NCI-H2081 (cell line): ENCODE measurements at regions not wholly inside any gene's neighbourhood (a gene's known extent, or its start where the extent isn't known, plus 50 kb on each side); places are given as distances from the start of the nearest gene placed in this dataset.

Source experiments
- DNase-seq, 2 experiments: peaks; one replicate each; lab custom pipeline; 2025; lab: John Stamatoyannopoulos, UW

DNA sequence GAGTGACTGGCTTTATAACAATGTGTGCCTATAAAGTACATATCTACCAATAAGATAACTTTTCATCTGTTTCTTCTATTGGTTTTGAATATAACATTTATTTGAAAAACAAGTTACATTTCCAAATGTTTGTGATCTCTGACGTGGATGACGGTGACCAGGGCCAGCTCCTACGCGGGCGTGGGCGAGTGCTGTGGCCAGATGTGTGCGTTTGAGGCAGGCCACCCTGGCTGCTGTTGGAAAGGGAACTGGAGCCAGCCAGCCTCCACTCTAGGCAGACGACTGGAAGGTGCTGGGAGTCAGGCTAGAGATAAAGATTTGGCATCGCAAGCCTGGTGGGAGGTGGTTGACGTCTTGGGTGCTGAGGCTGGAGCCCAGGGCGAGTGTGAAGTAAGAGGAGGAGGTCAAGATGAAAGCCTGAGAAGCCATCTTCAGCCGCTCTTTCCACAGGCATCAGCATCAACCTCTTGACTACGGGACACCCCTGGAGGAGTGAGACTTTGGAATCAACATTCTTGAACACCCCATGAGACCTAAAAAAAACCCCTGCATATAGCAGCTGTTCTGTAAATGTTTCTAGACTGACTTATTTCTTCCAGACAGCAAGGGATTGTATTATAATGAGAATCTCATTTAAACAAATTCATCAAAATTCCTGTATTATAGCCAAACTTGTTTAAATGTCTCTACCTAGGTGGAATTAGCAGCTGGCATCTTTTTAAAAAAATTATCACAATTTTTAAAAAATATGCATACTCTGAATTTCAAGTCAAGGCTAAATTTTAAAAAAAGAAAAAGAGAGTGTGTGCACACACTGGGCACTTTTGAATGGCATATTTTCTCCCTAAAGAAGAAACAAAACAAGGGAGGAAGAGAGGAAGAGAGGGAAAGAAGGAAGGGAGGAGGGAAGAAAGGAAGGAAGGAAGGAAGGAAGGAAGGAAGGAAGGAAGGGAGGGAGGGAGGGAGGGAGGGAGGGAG lies 112.5 kb upstream of the SLC44A3 start:
- no peak for DNase-seq

DNA sequence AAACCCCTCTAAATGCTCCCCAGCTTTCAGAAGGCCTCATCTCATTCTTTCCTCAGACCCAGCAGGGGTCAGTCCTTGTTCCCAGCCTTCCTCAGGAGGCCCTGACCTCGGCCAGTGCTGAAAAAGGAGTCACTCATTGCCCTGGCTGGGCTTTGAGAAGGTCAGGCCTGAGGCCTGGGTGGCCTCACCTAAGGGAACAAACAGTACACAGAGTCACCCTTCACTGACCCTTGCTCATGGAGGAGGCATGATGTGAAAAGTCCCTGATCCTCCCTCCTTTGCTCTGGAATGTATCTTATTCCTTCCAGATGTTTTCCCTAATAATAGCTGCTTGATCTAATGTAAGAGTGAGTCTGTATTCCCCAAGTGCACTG lies 117.7 kb upstream of the SLC44A3 start:
- DNase-seq = no peak

DNA sequence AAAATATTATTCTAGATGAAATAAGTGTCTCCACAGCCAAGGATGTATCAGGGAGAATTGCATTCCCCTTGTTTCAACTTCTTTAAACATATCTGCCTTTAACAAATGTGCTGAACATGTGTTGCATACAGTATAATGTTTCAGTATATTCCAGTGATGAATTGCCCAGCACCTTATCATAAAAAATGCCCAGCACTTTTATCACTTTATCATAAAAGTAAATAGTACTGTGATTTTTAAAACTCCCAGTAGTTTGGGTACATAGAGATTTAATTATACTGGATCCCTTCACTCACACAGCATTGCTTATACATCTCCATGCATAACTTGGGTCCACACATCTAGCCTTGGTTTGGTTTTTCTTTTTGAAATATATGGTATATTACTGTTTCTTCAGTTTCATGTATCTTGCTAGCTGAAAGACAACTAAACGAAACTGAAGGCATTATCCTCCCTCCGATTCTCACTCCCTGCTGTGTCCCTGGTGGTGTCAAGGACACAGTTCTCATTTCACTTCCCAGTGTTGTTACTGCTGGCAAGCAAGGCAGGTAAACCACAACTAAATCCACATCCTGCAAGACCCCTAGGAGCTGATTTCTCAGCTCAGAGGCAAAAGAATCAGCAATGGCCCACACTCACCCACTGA lies 118.2 kb upstream of the SLC44A3 start:
- no peak for DNase-seq

DNA sequence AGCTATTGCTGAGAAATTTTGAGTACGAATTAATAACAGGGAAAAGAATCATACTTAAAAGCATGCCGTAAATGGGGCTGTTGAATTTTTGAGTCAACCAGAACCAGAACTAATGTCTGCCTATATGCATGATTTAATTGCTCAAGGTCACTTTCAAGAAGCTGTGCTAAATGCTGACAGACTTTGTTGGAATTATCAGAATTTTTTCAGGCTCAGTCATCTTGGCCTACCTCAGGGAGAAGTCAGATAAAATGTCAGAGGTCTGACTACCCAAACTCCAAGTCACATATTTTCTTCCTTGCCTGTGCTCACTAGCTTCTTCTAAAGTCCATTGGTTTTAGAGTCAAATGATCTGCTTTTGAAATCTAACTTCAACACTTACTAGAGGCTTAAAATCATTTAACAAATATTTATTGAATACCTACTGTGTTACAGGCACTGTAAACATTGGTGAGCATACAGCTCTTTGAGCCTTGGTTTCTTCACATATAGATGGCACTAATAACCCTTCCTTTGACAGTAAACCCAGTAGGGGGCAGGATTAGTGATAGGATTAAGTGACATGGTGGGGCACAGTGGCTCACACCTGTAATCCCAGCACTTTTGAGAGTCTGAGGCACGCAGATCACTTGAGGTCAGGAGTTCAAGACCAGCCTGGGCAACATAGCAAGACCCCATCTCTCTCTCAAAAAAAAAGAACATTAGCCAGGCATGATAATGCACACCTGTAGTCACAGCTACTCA lies 121.2 kb upstream of the SLC44A3 start:
- DNase-seq = no peak

DNA sequence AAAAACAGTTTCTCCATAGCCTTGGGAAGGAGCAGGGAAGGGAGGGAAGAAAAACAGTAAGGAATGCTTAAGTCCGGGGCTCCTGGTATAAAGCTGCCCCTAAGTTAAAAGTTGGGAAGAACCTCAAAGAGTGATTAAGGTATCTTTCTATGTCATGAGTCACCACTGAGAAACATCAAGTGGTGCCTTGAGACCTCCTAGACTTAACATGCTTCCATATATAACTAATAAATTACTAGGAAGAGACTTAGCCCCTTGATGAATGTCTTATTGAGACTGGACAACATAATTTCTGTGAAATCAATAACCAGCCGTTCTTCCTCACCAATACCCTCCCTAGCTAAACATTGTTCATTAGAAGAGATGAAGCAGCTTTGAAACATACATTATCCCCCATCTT lies 121.8 kb upstream of the SLC44A3 start:
- DNase-seq = no peak

DNA sequence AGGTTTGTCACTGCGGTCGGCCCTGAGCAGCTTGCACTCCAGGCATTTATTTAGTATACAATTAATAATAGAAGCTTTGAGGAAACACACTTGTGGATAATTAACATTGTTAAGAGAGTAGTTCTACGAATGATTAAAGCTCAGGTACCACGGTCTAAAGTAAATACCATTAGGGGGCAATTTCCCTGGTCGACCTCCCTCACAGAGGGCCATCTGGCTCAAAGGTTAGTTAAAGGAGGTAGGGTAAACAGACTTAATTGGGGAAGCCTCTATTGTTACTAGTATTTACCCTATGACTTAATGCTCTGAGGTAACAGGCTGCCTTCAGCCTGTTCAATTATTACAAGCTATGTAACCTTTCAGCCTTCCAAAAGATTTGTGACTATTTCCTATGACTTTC lies 122.3 kb upstream of the SLC44A3 start:
- DNase-seq = peak; percentile 41 to 85

DNA sequence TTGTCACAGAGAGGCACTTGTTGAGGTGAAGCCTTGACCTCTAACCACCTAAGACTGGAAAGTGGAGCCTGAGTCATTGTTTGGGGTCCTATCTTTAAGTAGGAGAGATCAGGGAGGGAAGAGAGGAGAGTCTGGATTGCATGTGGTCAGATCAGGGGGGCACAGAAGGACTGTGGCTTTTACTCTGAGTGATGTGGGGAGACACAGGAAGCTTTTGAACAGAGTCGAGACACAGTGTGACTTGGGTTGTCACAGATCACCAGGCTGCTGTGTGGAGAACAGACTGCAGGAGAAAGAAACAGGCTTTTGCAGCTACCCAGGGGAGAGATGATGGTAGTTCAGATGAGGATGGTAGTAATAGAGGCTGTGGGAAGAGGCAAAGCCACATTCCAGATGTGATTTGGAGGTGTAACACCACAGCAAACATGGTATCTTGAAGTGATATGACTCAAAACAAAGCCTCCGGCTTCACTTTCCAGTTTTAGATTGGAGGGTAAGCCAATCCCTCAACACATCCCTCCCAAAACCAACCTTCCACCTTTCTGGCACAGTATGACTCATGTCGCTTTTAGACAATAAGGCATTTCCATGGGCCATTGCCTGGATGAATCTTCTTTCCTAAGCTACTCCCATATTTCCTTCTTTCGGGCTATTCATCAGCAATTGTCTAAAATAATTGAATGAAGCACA lies 125.8 kb upstream of the SLC44A3 start:
- DNase-seq = no peak

DNA sequence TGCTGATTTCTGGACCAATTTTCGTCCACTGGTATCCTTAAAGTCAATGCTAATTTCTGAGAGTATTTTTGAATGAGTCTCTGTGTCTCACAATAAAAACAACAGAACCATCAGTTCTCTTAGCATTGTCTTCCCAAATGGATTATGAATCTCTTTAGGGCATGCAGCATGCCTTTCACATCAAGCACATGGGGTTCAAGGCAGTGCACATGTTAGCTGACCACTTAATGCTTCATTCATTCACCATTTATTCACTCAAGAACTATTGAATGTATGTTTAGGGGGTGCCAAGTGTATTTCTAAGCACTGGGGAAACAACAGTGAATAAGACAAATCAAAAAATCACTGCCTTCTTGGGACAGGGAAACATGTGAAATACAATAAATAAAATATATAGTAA lies 126.7 kb upstream of the SLC44A3 start:
- no peak for DNase-seq

DNA sequence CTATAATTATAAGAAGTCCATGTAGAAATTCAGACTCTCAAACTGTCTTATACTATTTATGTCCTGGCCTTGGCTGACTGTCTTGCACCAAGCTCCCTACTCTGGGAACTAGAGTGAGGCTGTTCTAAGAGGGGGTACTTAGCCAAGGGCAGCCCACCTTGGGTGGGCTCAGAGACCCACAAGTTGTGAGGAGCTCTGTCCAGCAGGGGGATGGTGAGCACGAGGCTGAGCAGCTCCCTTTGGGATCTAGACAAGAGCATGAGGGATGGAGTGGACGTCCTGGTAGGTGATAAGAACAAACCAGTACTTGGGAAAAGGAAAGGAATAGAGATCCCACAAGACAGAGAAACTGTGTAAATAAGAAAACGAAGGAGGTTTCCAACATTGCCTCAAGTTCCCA lies 127.1 kb upstream of the SLC44A3 start:
- DNase-seq = no peak

DNA sequence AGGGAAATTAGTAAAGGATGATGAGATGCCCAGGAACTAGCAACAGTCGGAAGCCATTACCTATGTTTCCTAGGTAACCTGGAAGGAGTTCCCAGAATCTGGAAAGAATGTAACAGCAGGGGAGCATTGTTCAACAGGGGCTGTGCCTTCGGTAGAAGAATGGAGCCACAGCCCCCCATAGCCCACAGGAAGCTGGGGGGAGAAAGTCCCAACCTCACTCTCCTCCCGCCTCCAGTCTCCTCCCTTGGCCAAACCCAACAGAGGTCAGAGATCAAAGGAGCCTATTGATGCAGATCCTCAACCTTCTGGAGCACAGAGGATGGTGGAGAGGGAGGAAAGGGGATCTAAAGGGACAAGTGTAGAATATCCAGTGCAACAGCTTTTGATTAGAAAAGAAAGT lies 131.5 kb upstream of the SLC44A3 start:
- peak in 1 of 2 experiments; percentile 31 for DNase-seq

DNA sequence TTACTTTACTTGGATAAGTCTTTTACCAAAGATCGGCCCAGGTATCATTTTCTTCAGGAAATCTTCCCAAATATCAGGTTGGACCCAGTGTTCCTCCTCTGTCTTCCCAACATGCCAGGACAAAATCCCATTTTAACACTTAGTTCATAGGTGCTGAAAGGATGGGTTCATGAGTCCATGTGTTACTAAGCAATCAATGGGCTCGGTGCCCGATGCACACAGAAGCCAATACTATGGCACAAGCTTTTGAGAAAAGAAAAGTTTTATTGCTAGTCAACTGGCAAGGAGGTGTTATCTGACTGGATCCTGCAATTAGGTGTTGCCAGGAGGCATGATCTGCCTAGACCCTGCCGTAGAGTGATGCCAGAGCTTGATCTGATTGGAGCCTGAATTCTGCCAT lies 133.3 kb upstream of the SLC44A3 start:
- DNase-seq = no peak

DNA sequence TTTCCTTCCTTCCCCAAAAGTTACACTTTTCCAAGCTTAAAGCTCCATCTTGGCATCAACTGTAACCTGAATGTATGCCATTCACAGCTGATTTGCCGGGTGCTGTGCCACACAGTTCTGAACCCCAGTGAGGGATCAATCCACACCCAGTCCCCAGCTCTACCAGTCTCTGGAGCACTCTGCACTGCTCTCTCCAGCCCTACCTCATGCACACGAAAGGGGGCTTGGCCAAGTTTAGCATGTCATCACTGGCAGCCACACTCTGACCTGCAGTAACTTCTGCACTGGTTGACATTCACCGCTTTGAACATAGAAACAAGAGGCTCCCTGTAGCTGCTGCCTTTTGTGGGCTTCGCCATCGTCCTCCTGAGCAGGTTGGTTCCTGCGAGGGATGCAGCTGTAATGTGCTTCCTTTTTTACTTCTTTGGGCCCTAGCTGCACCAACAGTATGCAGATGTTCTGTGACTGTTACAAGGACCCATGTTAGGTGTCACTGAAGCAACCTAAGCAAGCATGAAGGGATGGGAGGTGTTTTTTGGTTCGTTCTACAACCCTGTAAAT lies 135.4 kb upstream of the SLC44A3 start:
- DNase-seq = no peak

DNA sequence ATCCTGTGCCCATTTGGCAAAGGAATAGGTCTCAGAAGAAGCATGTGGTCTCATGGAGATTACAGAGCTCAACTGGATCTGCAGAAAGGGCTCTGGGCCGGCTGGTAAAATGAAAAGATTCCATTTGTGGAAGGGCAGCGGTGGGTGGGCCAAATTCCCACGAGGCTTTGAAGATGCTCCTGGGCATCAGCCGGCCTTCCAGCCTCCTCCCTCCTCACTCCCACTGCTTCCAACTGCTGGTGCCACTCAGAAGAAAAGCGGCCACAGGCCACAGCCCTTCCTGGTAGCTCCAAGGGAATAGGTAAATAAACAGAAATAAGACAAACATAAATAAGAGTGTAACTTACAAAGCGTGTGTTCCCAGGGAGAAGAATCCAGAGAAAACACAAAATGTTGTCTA lies 136.3 kb upstream of the SLC44A3 start:
- DNase-seq = no peak

DNA sequence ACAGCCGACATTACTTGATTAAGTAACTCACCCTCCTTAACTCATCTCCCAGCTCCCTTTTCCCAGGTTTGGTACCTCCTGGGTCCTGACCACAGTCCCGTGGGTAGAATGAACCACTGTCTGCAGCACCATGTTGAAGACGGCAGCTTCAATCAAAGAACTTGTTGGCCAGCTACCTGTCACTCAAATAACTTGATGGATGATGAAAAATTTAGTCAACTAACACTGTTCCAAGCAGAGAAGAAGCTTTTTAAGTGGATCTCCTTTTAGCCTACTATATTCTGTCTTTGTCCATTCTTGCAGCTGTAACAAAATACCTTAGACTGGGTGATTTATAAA lies 138.4 kb upstream of the F3 start:
- DNase-seq = no peak

DNA sequence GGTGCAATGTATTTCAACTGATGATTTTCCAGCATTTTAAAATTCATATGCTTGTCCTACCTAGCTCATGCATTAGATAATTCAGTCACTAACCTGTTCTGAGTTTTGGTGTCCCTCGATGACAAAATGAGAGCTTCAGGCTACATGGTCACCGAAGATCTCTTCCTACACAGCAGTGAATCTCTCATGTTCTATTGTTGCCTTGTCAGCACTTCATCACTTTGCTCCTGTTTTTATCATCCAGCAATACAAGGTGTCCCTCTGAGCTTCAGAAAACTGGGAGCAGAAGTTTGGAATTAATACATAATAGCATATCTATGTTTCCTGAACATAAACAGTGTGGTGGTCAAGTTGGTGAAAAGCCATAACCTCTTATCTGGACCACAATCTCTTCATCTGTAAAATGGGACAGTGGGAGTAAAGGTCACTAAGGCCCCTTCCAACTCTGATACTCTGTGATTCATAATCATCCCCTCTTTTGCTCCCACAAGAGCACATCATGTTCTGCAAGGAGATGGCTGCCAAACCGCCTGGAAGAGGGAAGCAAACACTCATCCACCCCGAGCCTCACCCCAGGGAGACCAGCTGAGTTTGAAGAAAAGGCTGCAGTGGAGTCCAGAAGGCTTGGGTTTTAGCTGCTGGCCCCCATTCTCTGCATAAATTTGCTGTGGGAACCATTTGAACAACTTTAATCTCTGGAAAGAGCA lies 137.9 kb upstream of the F3 start:
- no peak for DNase-seq

DNA sequence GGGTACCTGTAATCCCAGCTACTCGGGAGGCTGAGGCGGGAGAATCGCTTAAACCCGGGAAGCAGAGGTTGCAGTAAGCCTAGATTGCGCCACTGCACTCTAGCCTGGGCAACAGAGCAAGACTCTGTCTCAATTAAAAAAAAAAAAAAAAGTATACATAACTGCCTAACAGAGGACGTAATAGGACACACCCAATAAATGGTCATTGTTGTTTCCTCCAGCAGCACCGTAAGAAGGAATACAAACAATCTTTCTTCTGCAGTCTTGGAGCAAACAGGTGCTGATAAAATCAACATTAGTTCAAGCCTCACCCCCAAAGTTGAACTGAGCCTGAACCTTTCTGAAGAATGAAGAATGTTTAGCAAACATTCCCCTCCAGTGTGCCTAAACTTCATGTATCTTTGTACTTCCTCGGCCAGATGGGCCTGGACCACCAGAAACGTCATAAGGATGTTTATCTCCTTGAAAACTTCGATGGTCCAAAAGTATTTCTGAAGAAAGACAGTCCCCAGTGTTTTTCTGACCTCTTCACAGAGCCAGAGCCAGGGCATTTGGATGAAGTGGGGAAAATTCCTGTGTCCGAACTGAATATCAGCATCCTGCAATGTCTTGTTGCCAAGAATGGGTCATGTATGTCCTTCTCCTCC lies 136.8 kb upstream of the F3 start:
- no peak for DNase-seq

DNA sequence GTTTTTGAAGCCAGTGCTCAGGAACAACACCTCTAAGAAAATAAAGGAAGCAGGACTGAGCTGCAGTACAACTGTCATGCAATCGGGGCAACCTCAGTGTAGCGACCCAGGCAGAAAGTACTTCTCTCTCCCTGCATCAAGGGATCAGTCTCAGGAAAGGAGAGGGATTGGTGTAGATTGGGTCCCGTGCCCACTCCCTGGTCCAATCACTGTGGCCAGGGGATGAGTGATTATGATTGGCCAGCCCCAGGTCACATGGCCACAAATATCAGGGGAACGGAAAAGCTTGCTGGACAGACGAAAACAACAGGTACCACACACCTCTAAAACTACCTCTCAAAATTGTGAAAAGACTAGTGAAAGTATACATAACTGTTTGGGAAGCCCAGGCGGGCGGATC lies 136.2 kb upstream of the F3 start:
- DNase-seq = no peak

DNA sequence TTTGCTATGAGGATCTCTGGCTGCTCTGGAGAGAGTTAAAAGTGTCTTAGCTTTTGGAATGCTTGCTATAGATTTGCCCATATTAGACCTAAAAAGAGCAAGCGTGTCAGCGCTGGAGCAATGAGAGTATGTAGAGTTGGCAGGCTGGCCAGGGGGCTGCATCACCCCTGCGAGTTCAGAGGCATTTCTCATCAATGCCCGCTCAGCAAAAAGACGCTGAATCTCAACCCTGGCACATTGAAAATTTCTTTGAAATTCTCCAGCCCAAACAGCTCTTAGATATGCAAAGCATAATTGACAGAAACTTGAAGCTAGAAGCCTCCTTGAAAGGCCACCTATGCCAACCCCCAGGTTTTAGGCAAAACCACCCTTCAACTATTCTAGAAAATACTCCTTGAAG lies 135.5 kb upstream of the F3 start:
- DNase-seq = no peak

DNA sequence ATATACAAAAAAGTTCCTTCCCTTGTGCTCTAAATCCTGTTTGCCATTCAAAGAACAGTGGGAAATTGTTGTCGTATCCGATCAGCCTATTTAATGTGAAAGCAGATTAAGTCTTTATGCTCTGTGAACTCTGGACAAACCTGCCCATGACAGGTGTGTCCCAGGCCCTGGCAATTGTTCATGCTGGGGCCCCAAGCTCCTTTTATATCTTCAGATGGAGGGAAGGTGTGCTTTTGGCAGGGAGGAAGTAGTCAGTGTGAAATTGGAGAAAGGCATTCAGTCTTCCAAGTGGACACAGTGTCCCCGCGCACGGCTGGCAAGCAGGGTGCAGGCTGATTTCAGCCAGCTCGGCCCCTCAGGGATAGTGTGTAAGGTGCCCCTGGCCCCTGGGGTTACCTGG lies 135.1 kb upstream of the F3 start:
- peak in 1 of 2 experiments; percentile 50 for DNase-seq

DNA sequence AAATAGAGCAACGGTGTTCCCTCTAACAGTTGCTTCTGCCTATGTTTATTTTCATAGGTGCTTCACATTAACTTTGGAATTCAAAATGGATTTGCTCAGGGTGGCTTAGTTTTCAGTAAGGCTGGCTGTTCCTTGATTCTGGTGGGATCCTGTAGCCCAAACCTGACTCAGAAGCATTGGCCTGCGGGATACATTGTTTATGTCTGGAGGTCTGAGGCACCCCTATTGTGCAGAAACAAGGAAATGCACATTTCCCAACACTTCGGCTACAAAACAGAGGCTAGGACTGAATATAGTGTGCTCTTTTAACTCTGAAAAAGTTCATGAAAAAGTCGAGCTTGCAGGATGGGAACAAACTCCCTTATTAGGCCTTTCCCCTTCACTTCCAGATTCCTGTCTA lies 133.8 kb upstream of the F3 start:
- DNase-seq = no peak

DNA sequence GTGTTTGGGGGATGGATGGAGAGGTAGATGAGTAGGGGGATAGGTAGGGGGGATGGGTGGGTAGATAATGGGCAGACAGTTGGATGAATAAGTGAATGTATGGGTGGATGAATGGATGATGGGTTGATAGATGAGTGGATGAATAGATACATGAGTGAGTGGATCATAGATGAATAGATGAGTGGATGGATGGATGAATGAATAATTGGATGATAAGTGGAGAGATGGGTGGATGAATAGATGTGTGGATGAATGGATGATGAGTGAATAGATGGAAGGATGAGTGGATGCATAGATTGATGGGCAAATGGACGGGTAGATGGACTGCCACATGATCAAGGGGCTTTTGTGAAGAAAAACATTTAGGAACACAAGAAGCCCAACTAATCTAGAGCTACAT lies 133.3 kb upstream of the F3 start:
- no peak for DNase-seq
